ENCODE measurements at regions not wholly inside any gene's neighbourhood (a gene's known extent, or its start where the extent isn't known, plus 50 kb on each side); places are given as distances from the start of the nearest gene placed in this dataset.

DNA sequence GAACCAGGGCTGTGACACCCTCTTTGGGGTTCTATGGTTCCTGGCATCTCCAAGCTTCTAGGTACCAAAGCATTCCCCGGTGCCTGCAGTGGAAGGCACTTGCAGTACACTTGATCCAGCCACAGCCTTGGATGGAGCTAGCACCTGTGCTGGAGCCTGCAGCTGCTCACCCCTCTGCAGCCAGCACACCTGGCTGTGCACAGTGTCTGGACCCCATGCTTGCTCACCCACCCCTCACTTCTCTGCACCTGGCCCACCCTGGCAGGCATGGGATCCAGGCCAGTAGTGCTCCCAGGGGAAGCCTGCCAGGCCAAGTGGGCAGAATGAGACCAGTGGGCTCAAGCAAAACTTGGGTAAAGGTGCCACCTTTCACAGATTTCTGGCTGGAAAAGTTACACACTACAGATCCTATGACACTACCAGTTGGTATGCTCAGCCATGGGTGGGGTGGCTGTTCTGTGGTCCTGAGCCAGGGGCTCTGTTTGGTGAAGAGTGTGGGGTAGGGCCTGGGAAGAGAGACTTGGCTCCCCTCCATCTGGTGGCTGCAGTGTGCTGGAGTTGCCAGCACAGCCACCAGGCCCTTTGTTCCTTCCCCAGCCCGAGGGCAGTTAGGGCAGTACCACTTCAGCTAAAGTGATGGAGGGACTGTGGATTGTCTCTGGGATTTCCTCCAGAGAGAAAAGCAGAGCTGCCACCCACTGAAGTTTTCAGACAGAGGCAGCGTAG lies 157.8 kb upstream of the LRRC7 start:
- no peak overlapping the region for H3K4me3 ChIP-seq (ENCODE audit: low read depth, low read length)
- in situ Hi-C loops (cut with HindIII; ENCODE audit: low sequenced_read_pairs): no loop called here
- no peak for DNase-seq (ENCODE audit: low read depth, low spot score)
- TF ChIP-seq, protein P1, sequence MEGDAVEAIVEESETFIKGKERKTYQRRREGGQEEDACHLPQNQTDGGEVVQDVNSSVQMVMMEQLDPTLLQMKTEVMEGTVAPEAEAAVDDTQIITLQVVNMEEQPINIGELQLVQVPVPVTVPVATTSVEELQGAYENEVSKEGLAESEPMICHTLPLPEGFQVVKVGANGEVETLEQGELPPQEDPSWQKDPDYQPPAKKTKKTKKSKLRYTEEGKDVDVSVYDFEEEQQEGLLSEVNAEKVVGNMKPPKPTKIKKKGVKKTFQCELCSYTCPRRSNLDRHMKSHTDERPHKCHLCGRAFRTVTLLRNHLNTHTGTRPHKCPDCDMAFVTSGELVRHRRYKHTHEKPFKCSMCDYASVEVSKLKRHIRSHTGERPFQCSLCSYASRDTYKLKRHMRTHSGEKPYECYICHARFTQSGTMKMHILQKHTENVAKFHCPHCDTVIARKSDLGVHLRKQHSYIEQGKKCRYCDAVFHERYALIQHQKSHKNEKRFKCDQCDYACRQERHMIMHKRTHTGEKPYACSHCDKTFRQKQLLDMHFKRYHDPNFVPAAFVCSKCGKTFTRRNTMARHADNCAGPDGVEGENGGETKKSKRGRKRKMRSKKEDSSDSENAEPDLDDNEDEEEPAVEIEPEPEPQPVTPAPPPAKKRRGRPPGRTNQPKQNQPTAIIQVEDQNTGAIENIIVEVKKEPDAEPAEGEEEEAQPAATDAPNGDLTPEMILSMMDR (IDR thresholded peaks at IDR 0.05; ENCODE audit: low read depth, low read length): no peak

DNA sequence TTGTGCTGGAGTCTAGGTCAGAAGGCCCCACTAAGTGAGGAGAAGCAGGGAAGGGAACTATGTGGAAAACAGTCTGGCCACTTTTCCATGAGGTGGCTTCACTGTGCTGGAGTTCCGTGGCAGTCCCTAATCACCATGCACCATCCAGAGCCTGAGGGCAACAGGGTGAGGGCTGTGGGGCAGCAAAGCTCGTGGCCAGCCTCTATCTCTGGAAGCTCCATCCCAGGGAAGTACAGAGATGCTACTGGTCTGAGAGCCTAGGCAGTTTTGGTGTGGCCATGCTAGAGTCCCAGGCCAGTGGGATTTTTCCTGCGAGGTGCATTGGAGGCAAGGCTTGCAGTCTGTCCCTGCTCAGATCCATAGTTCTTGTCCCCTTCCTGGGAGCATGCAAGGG lies 157.3 kb upstream of the LRRC7 start:
- H3K4me3 ChIP-seq (ENCODE audit: low read depth, low read length): no peak overlapping the region
- in situ Hi-C loops (cut with HindIII; ENCODE audit: low sequenced_read_pairs): no loop called here
- TF ChIP-seq, protein P1 (IDR thresholded peaks at IDR 0.05; ENCODE audit: low read depth, low read length): no peak
- DNase-seq (ENCODE audit: low read depth, low spot score): no peak

DNA sequence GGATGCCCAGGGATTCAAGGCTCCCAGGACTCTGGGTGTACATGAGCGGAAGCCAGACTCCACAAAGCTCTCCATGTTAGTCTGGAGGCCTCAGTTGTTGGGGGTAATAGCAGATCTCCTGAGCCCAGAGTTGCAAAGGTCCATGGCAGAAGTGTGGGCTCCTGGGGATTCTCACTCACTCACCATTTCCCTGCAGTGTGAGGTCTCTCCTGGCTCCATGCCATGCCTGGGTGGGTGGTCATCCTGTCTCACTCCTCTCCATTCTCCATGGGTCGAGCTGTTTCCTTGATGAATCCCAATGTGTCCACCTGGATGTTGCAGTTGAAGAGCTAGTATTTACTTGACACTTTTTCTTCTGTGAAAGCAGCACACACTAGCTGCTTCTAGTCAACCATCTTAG lies 156.8 kb upstream of the LRRC7 start:
- no peak for DNase-seq (ENCODE audit: low read depth, low spot score)
- in situ Hi-C loops (cut with HindIII; ENCODE audit: low sequenced_read_pairs): no loop called here
- TF ChIP-seq, protein P1 (IDR thresholded peaks at IDR 0.05; ENCODE audit: low read depth, low read length): no peak
- H3K4me3 ChIP-seq (ENCODE audit: low read depth, low read length): no peak overlapping the region

DNA sequence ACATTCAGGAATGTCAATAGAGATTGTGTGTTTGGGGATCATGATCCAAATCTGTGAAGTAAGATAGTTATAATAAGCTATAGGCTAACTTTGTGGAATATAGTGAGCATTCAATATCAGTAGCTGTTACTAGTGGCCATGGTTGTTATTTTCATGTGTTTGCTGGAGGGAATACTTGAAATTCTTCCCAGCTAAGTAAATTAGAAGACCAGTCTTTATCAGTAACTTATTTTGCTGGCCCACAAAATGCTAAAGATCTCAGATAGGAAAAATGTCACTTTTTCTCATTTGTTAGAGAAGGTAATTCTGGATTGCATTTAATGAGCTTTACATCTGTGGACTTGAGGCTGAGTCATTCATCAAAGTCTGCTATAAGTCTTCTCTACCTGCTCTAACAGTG lies 156.1 kb upstream of the LRRC7 start:
- no peak overlapping the region for H3K4me3 ChIP-seq (ENCODE audit: low read depth, low read length)
- no peak for DNase-seq (ENCODE audit: low read depth, low spot score)
- in situ Hi-C loops (cut with HindIII; ENCODE audit: low sequenced_read_pairs): no loop called here
- TF ChIP-seq, protein P1 (IDR thresholded peaks at IDR 0.05; ENCODE audit: low read depth, low read length): no peak

DNA sequence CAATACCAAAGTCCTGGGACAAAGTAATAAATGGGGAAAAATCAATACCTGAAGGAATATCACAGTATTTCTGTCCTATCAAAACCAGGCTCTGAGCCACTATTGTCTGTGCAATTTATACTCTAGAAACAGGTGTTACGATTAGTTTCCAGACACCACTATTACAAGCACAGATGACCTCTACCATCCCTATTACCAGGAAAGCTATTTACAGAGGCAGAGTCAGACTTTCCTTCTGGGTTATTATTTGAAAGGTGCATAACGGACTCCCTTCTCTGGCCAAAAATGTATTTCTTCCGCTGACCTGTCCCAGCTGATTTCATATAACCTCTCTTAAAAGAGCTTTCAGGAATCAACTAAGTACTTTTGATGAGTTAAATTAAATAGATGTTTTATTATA lies 154.6 kb upstream of the LRRC7 start:
- H3K4me3 ChIP-seq (ENCODE audit: low read depth, low read length): no peak overlapping the region
- TF ChIP-seq, protein P1 (IDR thresholded peaks at IDR 0.05; ENCODE audit: low read depth, low read length): no peak
- no peak for DNase-seq (ENCODE audit: low read depth, low spot score)
- in situ Hi-C loops (cut with HindIII; ENCODE audit: low sequenced_read_pairs): no loop called here

DNA sequence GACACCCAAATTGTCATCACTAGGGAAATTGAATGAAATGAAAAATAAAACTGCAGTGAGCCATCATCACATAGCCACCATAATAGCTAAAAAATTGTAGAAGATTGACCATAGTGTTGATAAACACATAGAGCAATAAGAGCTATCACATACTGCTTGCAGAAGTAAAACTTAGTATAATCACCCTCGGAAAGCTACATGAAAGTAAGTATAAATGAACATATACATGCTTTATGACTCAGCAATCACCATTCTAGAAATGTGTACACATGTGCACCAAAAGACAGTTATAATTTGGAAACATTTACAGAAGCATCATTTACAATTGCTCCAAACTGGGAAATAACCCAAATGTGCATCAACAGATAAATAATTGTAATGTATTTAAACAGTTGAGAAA lies 153.1 kb upstream of the LRRC7 start:
- TF ChIP-seq, protein P1 (IDR thresholded peaks at IDR 0.05; ENCODE audit: low read depth, low read length): no peak
- no peak overlapping the region for H3K4me3 ChIP-seq (ENCODE audit: low read depth, low read length)
- in situ Hi-C loops (cut with HindIII; ENCODE audit: low sequenced_read_pairs): no loop called here
- no peak for DNase-seq (ENCODE audit: low read depth, low spot score)

Measured in astrocyte of the spinal cord (primary cell).